ENCODE measurements at regions not wholly inside any gene's neighbourhood (a gene's known extent, or its start where the extent isn't known, plus 50 kb on each side); places are given as distances from the start of the nearest gene placed in this dataset.

- H3K4me2 ChIP-seq (ENCODE audit: low read length) = no peak overlapping the region
- H3K9ac ChIP-seq (ENCODE audit: low read depth, low read length) = no peak overlapping the region
- H3K9me3 ChIP-seq (replicated peaks; ENCODE audit: low read length) = no peaks in the 10 kb centered on the region
- no peaks in the 10 kb centered on the region for H3K4me1 ChIP-seq (ENCODE audit: control insufficient read depth, insufficient read depth, low read length)
- H3K27me3 ChIP-seq (ENCODE audit: control insufficient read depth, insufficient read depth, low read length) = no peaks in the 10 kb centered on the region
- H3K4me3 ChIP-seq (ENCODE audit: low read length) = no peak overlapping the region
- no peaks in the 10 kb centered on the region for H3K36me3 ChIP-seq (ENCODE audit: insufficient read depth, low read length)
Observed at GRCh38 chr5:120958877-120959485, 494.9 kb downstream of the PRR16 start.

- H3K4me1 ChIP-seq (ENCODE audit: control insufficient read depth, insufficient read depth, low read length) = no peaks in the 10 kb centered on the region
- no peaks in the 10 kb centered on the region for H3K9me3 ChIP-seq (replicated peaks; ENCODE audit: low read length)
- no peak overlapping the region for H3K4me2 ChIP-seq (ENCODE audit: low read length)
- no peak overlapping the region for H3K9ac ChIP-seq (ENCODE audit: low read depth, low read length)
- no peak overlapping the region for H3K4me3 ChIP-seq (ENCODE audit: low read length)
- no peaks in the 10 kb centered on the region for H3K27me3 ChIP-seq (ENCODE audit: control insufficient read depth, insufficient read depth, low read length)
- no peaks in the 10 kb centered on the region for H3K36me3 ChIP-seq (ENCODE audit: insufficient read depth, low read length)
Observed at GRCh38 chr5:120960510-120960909, 496.4 kb downstream of the PRR16 start.

GRCh38 chr5:120967366-120967765 lies 503.3 kb downstream of the PRR16 start:
- Histone ChIP-seq H3K4me2 (ENCODE audit: low read length) (no peak overlapping the region), H3K4me3 (ENCODE audit: low read length) (no peak overlapping the region), H3K27me3 (ENCODE audit: control insufficient read depth, insufficient read depth, low read length) (no peaks in the 10 kb centered on the region), H3K4me1 (ENCODE audit: control insufficient read depth, insufficient read depth, low read length) (no peaks in the 10 kb centered on the region), H3K36me3 (ENCODE audit: insufficient read depth, low read length) (no peaks in the 10 kb centered on the region), H3K9me3 (replicated peaks; ENCODE audit: low read length) (no peaks in the 10 kb centered on the region), H3K9ac (ENCODE audit: low read depth, low read length) (no peak overlapping the region)

GRCh38 chr5:120974690-120975089 lies 510.6 kb downstream of the PRR16 start:
- no peaks in the 10 kb centered on the region for H3K27me3 ChIP-seq (ENCODE audit: control insufficient read depth, insufficient read depth, low read length)
- H3K9ac ChIP-seq (ENCODE audit: low read depth, low read length) = no peak overlapping the region
- no peaks in the 10 kb centered on the region for H3K4me1 ChIP-seq (ENCODE audit: control insufficient read depth, insufficient read depth, low read length)
- no peaks in the 10 kb centered on the region for H3K36me3 ChIP-seq (ENCODE audit: insufficient read depth, low read length)
- no peak overlapping the region for H3K4me2 ChIP-seq (ENCODE audit: low read length)
- no peak overlapping the region for H3K4me3 ChIP-seq (ENCODE audit: low read length)
- no peaks in the 10 kb centered on the region for H3K9me3 ChIP-seq (replicated peaks; ENCODE audit: low read length)

GRCh38 chr5:120982351-120982750 lies 518.3 kb downstream of the PRR16 start:
- Histone ChIP-seq H3K4me2 (ENCODE audit: low read length) (no peak overlapping the region), H3K4me1 (ENCODE audit: control insufficient read depth, insufficient read depth, low read length) (no peaks in the 10 kb centered on the region), H3K27me3 (ENCODE audit: control insufficient read depth, insufficient read depth, low read length) (no peaks in the 10 kb centered on the region), H3K9ac (ENCODE audit: low read depth, low read length) (no peak overlapping the region), H3K4me3 (ENCODE audit: low read length) (no peak overlapping the region), H3K36me3 (ENCODE audit: insufficient read depth, low read length) (no peaks in the 10 kb centered on the region), H3K9me3 (replicated peaks; ENCODE audit: low read length) (no peaks in the 10 kb centered on the region)

- Histone ChIP-seq H3K4me3 (ENCODE audit: low read length) (no peak overlapping the region), H3K27me3 (ENCODE audit: control insufficient read depth, insufficient read depth, low read length) (no peaks in the 10 kb centered on the region)
Observed at GRCh38 chr5:120985526-120985925, 521.4 kb downstream of the PRR16 start.

GRCh38 chr5:120988491-120988890 lies 524.4 kb downstream of the PRR16 start:
- H3K27me3 ChIP-seq (ENCODE audit: control insufficient read depth, insufficient read depth, low read length) = no peaks in the 10 kb centered on the region
- H3K9me3 ChIP-seq (replicated peaks; ENCODE audit: low read length) = no peaks in the 10 kb centered on the region
- no peak overlapping the region for H3K9ac ChIP-seq (ENCODE audit: low read depth, low read length)

More at GRCh38 chr5:120985526-120985925, 521.4 kb downstream of the PRR16 start:
- no peaks in the 10 kb centered on the region for H3K36me3 ChIP-seq (ENCODE audit: insufficient read depth, low read length)
- H3K4me1 ChIP-seq (ENCODE audit: control insufficient read depth, insufficient read depth, low read length) = no peaks in the 10 kb centered on the region
- no peaks in the 10 kb centered on the region for H3K9me3 ChIP-seq (replicated peaks; ENCODE audit: low read length)
- no peak overlapping the region for H3K4me2 ChIP-seq (ENCODE audit: low read length)
- H3K9ac ChIP-seq (ENCODE audit: low read depth, low read length) = no peak overlapping the region

GRCh38 chr5:120988941-120989340 lies 524.8 kb downstream of the PRR16 start:
- Histone ChIP-seq H3K9me3 (replicated peaks; ENCODE audit: low read length) (no peaks in the 10 kb centered on the region), H3K9ac (ENCODE audit: low read depth, low read length) (no peak overlapping the region), H3K4me2 (ENCODE audit: low read length) (no peak overlapping the region), H3K27me3 (ENCODE audit: control insufficient read depth, insufficient read depth, low read length) (no peaks in the 10 kb centered on the region), H3K4me3 (ENCODE audit: low read length) (no peak overlapping the region), H3K4me1 (ENCODE audit: control insufficient read depth, insufficient read depth, low read length) (no peaks in the 10 kb centered on the region), H3K36me3 (ENCODE audit: insufficient read depth, low read length) (no peaks in the 10 kb centered on the region)

More at GRCh38 chr5:120988491-120988890, 524.4 kb downstream of the PRR16 start:
- Histone ChIP-seq H3K36me3 (ENCODE audit: insufficient read depth, low read length) (no peaks in the 10 kb centered on the region), H3K4me3 (ENCODE audit: low read length) (no peak overlapping the region), H3K4me2 (ENCODE audit: low read length) (no peak overlapping the region), H3K4me1 (ENCODE audit: control insufficient read depth, insufficient read depth, low read length) (no peaks in the 10 kb centered on the region)

- no peaks in the 10 kb centered on the region for H3K36me3 ChIP-seq (ENCODE audit: insufficient read depth, low read length)
- H3K4me2 ChIP-seq (ENCODE audit: low read length) = no peak overlapping the region
- H3K9me3 ChIP-seq (replicated peaks; ENCODE audit: low read length) = no peaks in the 10 kb centered on the region
- no peak overlapping the region for H3K9ac ChIP-seq (ENCODE audit: low read depth, low read length)
- H3K4me1 ChIP-seq (ENCODE audit: control insufficient read depth, insufficient read depth, low read length) = no peaks in the 10 kb centered on the region
- H3K4me3 ChIP-seq (ENCODE audit: low read length) = no peak overlapping the region
- H3K27me3 ChIP-seq (ENCODE audit: control insufficient read depth, insufficient read depth, low read length) = no peaks in the 10 kb centered on the region
Observed at GRCh38 chr5:120991569-120991968, 527.5 kb downstream of the PRR16 start.

GRCh38 chr5:120994112-120994511 lies 530.0 kb downstream of the PRR16 start:
- Histone ChIP-seq H3K4me2 (ENCODE audit: low read length) (no peak overlapping the region), H3K9me3 (replicated peaks; ENCODE audit: low read length) (no peaks in the 10 kb centered on the region), H3K27me3 (ENCODE audit: control insufficient read depth, insufficient read depth, low read length) (no peaks in the 10 kb centered on the region), H3K4me1 (ENCODE audit: control insufficient read depth, insufficient read depth, low read length) (no peaks in the 10 kb centered on the region), H3K9ac (ENCODE audit: low read depth, low read length) (no peak overlapping the region), H3K4me3 (ENCODE audit: low read length) (no peak overlapping the region), H3K36me3 (ENCODE audit: insufficient read depth, low read length) (no peaks in the 10 kb centered on the region)

- Histone ChIP-seq H3K9ac (ENCODE audit: low read depth, low read length) (no peak overlapping the region), H3K4me1 (ENCODE audit: control insufficient read depth, insufficient read depth, low read length) (no peaks in the 10 kb centered on the region), H3K36me3 (ENCODE audit: insufficient read depth, low read length) (no peaks in the 10 kb centered on the region), H3K9me3 (replicated peaks; ENCODE audit: low read length) (no peaks in the 10 kb centered on the region), H3K27me3 (ENCODE audit: control insufficient read depth, insufficient read depth, low read length) (no peaks in the 10 kb centered on the region), H3K4me2 (ENCODE audit: low read length) (no peak overlapping the region), H3K4me3 (ENCODE audit: low read length) (no peak overlapping the region)
Observed at GRCh38 chr5:120999550-120999949, 535.5 kb downstream of the PRR16 start.

GRCh38 chr5:121006217-121006616 lies 542.1 kb downstream of the PRR16 start:
- H3K4me3 ChIP-seq (ENCODE audit: low read length) = no peak overlapping the region
- no peaks in the 10 kb centered on the region for H3K4me1 ChIP-seq (ENCODE audit: control insufficient read depth, insufficient read depth, low read length)
- no peak overlapping the region for H3K9ac ChIP-seq (ENCODE audit: low read depth, low read length)
- H3K4me2 ChIP-seq (ENCODE audit: low read length) = no peak overlapping the region
- H3K9me3 ChIP-seq (replicated peaks; ENCODE audit: low read length) = no peaks in the 10 kb centered on the region
- no peaks in the 10 kb centered on the region for H3K27me3 ChIP-seq (ENCODE audit: control insufficient read depth, insufficient read depth, low read length)
- no peaks in the 10 kb centered on the region for H3K36me3 ChIP-seq (ENCODE audit: insufficient read depth, low read length)
